Activated T-helper 9 cell treated with anti-CD3 and anti-CD28 coated beads, Interleukin-2, amount 50 U/mL, for 16 hours (primary cell): ENCODE measurements at regions not wholly inside any gene's neighbourhood (a gene's known extent, or its start where the extent isn't known, plus 50 kb on each side); places are given as distances from the start of the nearest gene placed in this dataset.
"Not testable (repeated sequence)": the region's sequence is repeated elsewhere in the genome, so short reads cannot be mapped to it uniquely, and the experiment has no call there.

Source experiments
- DNase-seq: peaks from one replicate; pipeline ENCODE4 v3.0.0-alpha.2; 2020; ENCODE audit warnings: low read depth

GRCh38 chr1:234899041-234899729 lies 229.5 kb downstream of the TOMM20 start:
- no peak for DNase-seq

DNA sequence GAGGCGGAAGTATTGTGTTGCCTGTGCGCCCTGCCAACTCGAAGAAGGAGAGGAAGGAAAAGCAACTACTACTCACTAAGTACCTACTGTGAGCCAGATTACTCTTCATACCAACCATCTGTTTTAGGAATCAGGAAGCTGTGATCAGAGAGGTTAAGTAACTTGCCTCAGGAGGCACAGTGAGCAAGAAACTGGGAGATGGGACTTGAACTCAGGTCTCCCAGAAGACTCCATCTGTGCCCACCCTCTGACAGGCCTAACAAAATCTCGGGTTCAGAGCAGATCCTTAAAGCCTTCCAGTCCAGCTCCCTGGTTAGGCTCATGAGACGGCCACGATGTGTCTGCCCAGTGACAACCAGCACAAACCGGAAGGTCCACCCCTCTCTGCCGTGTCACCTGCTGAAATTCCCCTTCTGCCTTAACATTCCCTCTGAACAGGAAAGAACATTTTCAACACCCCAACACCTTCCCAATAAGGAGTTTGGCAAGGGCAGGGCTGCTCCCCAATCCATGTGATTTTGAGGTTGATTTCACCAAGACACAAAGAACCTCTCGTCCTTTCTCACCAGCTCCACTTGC lies 230.1 kb downstream of the TOMM20 start:
- DNase-seq, result no peak

DNA sequence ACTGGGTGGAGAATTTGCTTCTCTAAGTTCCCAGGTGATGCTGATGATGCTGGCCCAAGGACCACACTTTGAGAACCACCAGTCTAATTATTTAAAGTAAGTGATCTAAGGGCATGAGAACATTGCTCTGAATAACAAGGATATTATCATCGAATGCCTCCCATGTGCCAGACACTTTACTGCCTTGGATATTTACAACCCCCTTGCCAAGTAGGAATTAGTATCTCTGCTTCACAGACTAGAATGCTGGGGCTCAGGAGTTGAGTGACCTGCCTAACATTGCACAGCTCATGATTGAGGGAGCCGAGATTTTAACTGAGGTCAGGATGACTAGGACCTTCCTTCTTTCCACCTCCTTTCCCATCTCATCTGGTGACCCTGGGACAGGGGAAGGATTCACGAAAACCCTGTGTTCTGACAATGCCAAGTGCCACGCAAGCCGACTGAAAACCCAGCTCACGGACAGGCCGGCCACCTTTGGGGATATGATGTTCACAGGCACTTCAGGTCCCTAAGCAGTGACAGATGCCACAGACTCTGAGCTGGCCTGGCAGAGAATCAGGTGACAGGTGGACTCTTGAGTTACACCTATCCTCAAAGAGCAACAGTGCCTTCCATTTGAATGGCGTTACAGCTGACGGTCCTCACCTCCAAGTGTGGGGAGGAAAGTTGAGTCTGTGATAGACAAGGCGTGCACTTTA lies 230.7 kb downstream of the TOMM20 start:
- DNase-seq, result no peak

GRCh38 chr1:234897390-234897749 lies 231.3 kb downstream of the TOMM20 start:
- no peak for DNase-seq

DNA sequence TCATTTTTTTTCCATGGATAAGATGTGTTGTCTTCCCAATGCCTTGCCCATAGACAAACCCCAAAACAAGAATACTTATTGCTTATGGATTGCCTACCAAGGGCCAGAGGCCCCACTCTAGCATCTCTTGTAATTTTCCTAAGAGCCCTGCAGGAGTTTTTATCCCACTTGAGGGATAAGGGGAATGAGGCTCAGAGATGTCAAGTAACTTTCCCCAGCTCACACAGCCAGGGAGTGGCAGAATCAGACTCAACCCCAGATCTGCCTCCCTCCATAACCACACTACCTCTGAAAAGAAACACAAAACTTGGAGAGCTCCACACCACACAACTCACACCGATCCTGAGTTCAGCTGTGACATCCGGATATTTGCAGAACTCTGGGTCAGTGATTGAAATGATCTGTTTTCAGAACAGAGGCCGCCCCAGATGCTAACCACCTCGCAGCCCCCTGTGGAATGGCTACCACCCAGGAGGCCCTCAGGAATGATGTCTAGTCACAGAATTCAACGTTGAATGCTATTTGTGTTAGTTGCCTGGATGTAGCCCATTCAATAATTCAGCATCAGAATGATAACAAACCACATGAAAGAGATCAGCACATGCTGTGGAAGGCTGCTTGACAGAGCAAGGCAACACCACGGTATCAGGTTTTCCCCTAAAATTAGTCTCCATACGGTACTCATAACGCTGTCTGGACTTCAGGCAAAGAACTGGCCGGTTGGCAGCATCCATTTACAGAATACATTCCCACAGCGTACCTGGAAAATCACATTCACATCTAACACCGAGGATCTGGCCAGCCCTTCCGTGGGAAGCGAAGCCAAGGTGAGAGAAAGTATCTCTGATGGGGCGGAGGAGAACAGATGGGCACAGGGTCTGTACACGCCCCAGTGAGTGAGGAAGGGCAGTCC lies 231.9 kb downstream of the TOMM20 start:
- DNase-seq, result no peak

GRCh38 chr1:234893725-234894630 lies 234.7 kb downstream of the TOMM20 start:
- DNase-seq, result peak; percentile 16

- DNase-seq, result no peak
These were observed 235.3 kb downstream of the TOMM20 start for GRCh38 chr1:234893359-234893724.

- no peak for DNase-seq
These were observed 236.0 kb downstream of the TOMM20 start for GRCh38 chr1:234892642-234893041.

DNA sequence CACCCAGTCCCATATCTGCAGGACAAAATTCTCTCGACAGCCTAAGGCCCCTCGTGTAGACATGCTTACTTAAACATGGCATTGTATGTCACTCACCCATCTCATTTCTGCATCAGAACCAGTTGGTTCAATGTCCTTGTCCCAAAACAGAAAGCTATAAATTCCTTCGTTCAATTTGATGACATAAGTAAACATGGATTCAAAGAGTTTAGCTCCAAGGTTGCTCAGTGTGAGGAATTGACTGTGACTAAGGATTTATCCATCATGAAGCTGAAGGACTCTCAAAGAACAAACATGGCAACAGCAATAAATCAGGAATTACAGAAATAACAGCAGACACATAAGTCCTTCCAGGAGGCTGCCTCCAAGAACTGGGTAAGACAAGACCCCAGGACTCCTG lies 237.2 kb downstream of the TOMM20 start:
- no peak for DNase-seq

DNA sequence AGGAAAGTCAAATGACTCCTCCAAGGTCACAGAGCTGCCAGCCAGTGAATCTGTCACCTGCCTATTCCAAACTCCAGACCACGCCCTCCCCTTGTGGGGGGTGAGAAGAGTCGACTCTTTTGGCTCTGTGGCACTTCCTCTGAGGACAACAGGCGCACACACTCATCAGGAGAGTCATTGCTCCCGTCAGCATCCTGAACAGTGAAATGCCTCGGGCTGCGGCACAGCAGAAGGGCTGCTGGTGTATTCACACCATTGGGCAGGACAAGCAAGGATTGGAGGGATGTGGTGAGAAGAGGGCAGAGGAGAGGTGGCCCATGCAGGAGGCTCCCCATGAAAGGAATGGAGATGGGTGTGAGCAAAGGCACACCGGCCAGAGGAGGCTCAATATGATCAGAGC lies 239.0 kb downstream of the TOMM20 start:
- DNase-seq, result no peak

DNA sequence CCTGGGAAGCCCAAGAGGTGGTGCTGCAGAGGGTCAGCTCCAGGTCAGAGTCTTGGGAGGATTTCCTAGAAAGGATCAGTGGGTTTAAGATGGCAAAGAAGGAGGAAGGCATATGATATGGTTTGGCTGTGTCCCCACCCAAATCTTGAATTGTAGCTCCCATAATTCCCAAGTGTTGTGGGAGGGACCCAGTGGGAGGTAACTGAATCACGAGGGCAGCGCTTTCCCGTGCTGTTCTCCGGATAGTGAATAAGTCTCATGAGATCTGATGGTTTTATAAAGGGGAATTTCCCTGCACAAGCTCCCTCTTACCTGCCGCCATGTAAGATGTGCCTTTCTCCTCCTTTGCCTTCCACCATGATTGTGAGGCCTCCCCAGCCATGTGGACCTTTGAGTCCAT lies 240.4 kb downstream of the TOMM20 start:
- DNase-seq, result not testable (repeated sequence)

DNA sequence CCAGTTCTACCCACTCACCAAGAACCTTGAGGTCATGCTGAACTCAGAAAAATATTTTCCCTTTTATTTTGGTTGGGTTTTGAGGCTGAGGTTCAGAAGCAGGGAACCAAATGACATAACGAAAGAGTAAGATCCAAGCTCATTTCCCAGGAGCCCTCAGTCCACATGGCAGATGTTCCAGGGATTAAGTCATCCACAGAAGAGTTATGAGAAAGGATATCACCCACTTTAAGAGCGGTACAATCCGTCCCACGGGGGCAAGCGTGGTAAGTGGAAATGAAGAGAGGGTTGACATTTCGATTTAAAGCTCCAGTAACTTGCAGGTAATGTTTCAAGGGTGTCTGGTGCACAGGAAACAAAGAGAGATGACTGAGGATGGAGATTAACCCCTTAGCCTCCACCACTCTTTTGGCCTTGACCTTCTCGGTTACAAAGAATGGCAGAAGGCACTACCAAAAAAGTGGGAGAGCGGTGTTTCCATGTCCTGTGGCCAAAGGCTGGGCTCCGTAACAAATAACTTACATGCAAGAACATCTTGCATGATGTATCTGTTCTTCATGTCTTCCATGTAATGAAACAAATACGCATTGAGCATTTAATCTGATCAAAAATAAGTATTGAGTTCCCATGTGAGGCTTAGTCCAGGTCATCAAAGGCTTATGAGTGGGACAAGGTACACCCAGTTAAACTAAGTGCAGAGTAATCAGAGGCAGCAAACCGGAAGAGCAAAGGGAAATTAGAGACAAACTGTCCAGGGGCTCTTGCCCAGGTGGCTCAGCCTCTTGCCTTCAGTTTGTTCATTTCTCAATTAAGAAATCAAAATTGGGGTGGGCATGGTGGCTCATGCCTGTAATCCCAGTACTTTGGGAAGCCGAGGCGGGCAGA lies 241.4 kb downstream of the TOMM20 start:
- no peak for DNase-seq

DNA sequence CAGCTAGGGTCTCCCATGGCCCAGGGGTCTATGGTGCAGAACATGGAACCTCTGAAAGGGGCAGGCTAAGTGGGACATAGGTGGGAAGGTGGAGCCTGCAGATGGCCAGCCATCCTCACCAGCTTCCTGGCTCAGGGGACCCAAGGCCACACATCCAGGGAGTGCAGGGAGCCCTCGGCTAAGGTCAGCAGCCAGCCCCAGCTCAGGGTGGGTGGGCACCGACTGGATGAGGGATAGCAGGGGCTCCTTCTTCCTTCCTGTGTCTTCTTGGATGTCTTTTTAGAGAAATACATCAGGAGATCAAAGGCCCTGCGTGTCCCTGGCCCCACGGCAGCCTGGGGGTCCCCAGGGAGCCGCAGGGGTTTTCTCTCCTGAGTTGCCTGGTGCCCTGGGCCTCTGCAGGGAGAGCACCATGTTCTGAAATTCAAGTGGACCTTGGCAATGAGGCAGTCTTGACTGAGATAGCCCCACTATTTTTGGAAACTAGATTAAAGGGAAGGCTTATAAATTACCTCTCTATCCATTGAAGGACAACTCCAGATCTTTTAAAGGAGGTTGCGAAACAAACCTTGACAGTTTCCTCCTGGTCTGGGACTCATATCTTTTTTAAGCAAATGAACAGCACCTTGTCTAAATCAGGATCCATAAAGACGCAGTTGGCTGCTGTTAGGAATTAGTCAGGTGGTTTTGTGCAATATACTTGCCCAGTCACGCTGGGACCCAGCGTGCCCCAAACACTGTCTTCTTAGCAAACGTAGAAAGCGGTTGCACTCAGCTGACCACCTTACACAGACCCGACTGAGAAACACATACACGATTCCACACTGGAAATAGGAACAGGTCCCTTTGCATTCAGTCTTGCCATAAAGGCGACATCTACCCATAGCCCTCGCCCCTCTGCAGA lies 242.3 kb downstream of the TOMM20 start:
- no peak for DNase-seq

GRCh38 chr1:234885601-234886000 lies 243.0 kb downstream of the TOMM20 start:
- no peak for DNase-seq

- DNase-seq, result no peak
These were observed 243.9 kb downstream of the TOMM20 start for GRCh38 chr1:234884701-234885100.

GRCh38 chr1:234884006-234884405 lies 244.6 kb downstream of the TOMM20 start:
- no peak for DNase-seq

DNA sequence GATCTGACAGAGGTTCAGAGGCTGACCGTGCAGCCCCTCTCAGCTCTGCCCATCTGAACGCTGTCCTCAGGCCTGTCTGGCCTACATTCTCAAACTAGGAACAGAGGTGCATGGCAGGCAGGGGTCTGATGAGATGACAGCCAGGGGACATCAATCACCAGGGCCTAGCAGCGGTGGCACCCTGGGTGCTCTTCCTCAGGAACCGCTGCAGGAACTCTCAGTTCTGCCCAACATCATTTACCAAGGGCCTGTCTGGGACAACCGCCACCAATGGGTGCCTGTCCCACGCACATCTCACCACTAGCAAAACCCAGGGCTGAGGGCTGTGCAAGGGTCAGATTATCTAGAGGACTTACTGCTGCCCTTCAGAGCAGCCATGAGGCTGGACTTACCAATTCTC lies 245.7 kb downstream of the TOMM20 start:
- no peak for DNase-seq

DNA sequence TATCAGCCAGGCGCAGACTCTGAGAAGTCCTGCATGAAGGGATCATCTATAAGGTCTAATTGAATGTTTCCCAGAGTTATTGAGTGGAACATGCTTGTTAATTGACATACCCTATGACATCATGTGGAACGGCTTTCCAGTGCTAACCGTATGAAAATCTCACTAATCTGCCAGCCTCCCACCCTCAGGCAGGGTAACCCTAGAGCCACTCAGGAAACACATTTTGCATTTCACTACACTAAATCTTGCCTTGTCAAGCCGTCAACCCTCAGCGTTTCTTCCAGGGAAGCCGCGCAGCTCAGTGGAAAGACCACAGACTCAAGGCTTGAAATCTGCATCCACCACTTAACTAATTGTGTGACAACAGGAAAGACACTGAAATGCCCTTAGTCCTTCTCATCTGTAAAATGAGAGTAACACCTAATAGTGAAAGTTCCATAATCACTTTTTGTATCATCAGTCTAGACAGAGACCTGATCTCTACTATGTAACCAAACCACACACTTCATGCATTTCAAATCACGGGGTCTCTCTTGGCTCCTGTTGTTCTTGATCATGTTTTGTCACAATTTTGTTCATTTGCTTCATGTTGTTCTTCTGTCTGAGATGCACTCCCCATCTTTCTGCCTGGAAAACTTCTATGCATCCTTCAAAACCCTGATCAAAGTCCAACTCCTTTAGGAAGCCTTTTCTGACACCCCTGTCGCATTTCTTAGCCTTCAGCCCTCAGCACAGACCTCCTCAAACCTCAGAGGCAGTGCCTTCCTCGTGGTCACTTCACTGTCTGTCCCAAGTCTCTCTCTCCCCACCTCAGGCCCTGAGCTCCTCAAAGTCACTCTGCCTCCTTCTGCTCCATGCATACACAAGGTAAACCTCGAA lies 246.5 kb downstream of the TOMM20 start:
- no peak for DNase-seq
